Natural killer cell treated with Interleukin-12 subunit alpha and Interleukin-12 subunit beta and Interleukin-15 and Interleukin-18, amount 100 ng/mL, for 72 hours (primary cell): ENCODE measurements at regions not wholly inside any gene's neighbourhood (a gene's known extent, or its start where the extent isn't known, plus 50 kb on each side); places are given as distances from the start of the nearest gene placed in this dataset.
"Not testable (repeated sequence)": the region's sequence is repeated elsewhere in the genome, so short reads cannot be mapped to it uniquely, and the experiment has no call there.

Experiments used
- ATAC-seq, 2 donors: fragments of 150-1000 bp; cut with Tn5 transposase in 1 of 2; sonication (Bioruptor Pico), chemical (Tn5 transposase) in 1 of 2; 2 replicates each; pipeline ENCODE4 v1.10.0; 2021
- DNase-seq: peaks from one replicate; pipeline ENCODE4 v3.0.0; 2022; ENCODE audit warnings: low spot score
- H3K27ac Mint-ChIP-seq, 2 donors: 1 replicate in 1 of 2; 2 replicates in 1 of 2; pipeline ENCODE4 v1.8.0; 2022; ENCODE audit warnings: mixed read lengths in 2 of 2, mild to moderate bottlenecking in 1 of 2, moderate library complexity in 1 of 2
- H3K27me3 Mint-ChIP-seq, 2 donors: 1 replicate in 1 of 2; 2 replicates in 1 of 2; pipeline ENCODE4 v1.8.0; 2022; ENCODE audit warnings: mixed read lengths in 2 of 2
- H3K36me3 Mint-ChIP-seq: one replicate; pipeline ENCODE4 v1.8.0; 2022; ENCODE audit warnings: mixed read lengths
- H3K4me1 Mint-ChIP-seq, 2 donors: 1 replicate in 1 of 2; 2 replicates in 1 of 2; pipeline ENCODE4 v1.8.0; 2022; ENCODE audit warnings: low read depth in 2 of 2, mixed read lengths in 2 of 2, mild to moderate bottlenecking in 1 of 2
- H3K4me3 Mint-ChIP-seq: one replicate; pipeline ENCODE4 v1.8.0; 2022; ENCODE audit warnings: mixed read lengths
- H3K9me3 Mint-ChIP-seq: 2 replicates; pipeline ENCODE4 v1.8.0; 2022; ENCODE audit warnings: mixed read lengths

DNA sequence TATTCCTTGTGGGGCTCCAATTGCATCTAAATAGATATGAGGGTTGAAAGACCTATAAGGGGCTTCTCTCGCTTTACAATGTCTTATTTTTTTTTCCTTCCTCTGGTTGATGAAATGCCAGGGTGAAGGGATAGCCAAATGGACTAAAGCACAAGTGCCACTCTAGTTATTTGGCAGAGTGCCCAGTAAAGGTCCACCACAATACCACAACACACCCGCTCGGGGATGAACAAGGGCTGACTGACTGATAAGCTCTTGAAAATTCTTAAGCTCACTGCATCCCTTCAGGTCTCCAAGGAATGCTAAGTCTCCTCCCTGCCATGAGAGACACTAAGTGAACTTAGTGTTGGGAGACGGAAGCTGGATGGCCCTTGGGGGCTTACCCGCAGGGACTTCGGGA lies 121.0 kb upstream of the CCNG1 start:
- not testable (repeated sequence) for H3K9me3 Mint-ChIP-seq, H3K4me3 Mint-ChIP-seq, H3K27me3 Mint-ChIP-seq, H3K27ac Mint-ChIP-seq, H3K36me3 Mint-ChIP-seq, ATAC-seq, H3K4me1 Mint-ChIP-seq, DNase-seq

DNA sequence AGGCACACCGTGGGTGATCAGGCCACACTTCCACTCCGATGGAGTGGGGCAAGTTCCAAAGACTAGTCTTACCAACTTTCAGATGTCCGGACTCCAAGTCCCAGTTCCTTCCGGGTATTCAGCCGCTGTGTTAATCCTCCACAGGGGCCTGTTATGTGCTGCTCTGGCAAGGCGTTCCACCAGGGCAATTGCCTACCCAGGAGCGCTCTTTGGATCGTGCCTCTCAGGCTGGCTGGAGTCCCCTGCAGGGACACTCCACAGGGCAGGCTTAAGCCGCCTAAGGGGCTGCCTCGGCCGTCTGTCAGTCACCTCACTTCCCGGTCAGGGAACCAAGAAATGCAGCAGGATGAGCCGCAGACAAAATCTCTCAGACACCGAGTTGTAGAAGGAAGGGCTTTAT lies 118.7 kb upstream of the CCNG1 start:
- no peak overlapping the region for H3K27ac Mint-ChIP-seq
- DNase-seq (no peak), ATAC-seq (no peak)
- no peaks in the 10 kb centered on the region for H3K4me1 Mint-ChIP-seq
- H3K36me3 Mint-ChIP-seq, result no peaks in the 10 kb centered on the region
- H3K4me3 Mint-ChIP-seq, result no peak overlapping the region
- H3K9me3 Mint-ChIP-seq, result peaks cover 3% of the 10 kb centered on the region
- H3K27me3 Mint-ChIP-seq, result no peaks in the 10 kb centered on the region

DNA sequence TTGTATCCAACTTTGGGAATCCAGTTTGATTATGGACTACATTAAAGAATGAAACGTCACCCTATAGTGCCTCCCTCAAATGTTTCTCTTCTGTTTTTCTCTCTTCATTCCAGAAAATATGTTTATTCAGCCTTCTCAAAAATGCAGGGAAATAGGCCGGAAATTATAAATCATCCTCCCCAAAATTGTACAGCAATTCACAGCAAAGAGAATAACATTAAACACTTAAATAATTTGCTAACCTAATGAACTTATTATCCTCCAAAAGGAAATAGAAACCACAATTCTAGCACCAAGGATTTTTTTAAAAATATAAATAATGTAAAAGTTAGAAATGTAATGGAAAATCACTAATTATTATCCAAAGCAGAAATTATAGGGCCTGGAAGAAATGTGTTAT lies 115.9 kb upstream of the CCNG1 start:
- Mint-ChIP-seq H3K27me3 (no peaks in the 10 kb centered on the region), H3K27ac (no peak overlapping the region), H3K9me3 (peaks cover 3% of the 10 kb centered on the region), H3K4me1 (no peaks in the 10 kb centered on the region), H3K36me3 (no peaks in the 10 kb centered on the region), H3K4me3 (no peak overlapping the region)
- DNase-seq, result no peak
- ATAC-seq, result no peak

DNA sequence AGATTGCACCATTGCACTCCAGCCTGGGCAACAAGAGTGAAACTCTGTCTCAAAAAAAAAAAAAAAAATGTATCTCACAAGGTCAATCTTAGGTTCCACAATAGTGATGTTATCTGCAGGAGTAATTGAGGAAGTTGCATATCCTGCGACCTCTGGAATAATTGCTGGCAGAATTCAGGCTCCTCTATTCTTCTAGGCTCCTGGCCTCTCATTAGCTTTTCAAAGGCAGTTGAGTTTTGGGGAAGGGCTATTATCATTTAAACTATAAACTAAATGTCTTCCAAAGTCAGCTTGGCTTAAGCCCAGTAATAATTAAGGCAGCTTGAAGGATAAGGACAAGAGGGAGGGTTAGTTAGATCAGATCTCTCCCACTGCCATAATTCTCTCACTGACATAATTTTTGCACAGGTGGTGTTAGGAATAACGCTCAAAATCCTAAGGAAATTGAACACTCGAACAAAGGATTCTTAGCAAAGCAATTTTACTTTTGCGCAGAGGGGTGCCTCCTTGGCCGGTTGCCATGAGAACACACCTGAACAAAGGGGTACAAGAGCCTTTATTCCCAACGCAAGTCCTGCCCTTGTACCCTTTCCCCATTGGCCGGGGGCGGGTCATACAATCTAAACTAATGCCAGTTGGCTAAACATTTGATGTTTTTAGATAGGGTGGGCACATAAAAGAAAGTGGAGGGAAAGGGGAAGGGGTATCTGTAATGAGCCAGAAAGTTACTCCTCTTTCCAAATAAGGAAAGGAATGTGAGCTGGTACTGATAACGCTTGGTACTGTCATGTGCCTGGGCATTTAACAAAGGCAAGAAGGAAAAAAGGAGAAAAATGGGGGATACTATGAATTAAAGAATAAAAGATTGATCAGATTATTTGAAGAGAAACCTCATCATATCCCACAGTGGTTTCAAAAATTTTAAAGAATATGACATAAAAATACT lies 106.4 kb upstream of the CCNG1 start:
- no peak overlapping the region for H3K4me3 Mint-ChIP-seq
- H3K4me1 Mint-ChIP-seq, result no peaks in the 10 kb centered on the region
- no peaks in the 10 kb centered on the region for H3K36me3 Mint-ChIP-seq
- H3K9me3 Mint-ChIP-seq, result peaks cover 3% of the 10 kb centered on the region
- peaks cover 2 to 25% of the 10 kb centered on the region in 2 donors for H3K27me3 Mint-ChIP-seq
- DNase-seq, result no peak
- no peak for ATAC-seq
- no peak overlapping the region for H3K27ac Mint-ChIP-seq

DNA sequence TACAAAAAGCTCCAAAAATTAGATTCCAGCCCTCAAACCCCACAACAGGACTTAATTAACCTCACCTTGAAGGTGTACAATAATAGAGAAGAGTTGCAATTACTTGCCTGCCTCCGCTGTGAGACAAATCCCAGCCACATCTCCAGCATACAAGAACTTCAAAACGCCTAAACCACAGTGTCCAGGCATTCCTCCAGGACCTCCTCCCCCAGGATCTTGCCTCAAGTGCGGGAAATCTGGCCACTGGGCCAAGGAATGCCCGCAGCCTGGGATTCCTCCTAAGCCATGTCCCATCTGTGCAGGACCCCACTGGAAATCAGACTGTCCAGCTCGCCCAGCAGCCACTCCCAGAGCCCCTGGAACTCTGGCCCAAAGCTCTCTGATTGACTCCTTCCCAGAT lies 101.3 kb upstream of the CCNG1 start:
- not testable (repeated sequence) for DNase-seq, H3K4me1 Mint-ChIP-seq, H3K27ac Mint-ChIP-seq, H3K36me3 Mint-ChIP-seq, ATAC-seq, H3K9me3 Mint-ChIP-seq, H3K4me3 Mint-ChIP-seq
- peaks cover 2 to 17% of the 10 kb centered on the region in 2 donors for H3K27me3 Mint-ChIP-seq

DNA sequence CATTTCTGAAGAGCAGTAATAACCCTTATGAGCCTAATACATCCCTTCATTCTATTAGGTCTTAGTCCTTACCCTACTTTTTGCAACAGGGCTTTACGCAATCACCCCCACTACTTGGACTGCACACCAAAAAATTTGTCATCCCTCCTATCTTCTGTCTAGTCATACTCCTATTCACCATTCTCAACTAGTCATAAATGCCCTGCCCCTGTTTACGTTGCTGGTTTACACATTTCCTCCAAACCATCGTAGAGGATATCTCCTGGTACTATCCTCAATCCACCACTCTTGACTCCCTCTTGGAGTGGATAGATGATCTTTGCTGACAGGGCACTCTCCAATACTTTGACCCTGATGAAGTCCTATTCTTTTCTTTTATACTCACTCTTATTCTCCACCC lies 98.2 kb upstream of the CCNG1 start:
- ATAC-seq (no peak), DNase-seq (no peak)
- H3K36me3 Mint-ChIP-seq, result no peaks in the 10 kb centered on the region
- peaks cover 2 to 17% of the 10 kb centered on the region in 2 donors for H3K27me3 Mint-ChIP-seq
- no peak overlapping the region for H3K27ac Mint-ChIP-seq
- peaks cover 3% of the 10 kb centered on the region for H3K9me3 Mint-ChIP-seq
- H3K4me1 Mint-ChIP-seq, result no peaks in the 10 kb centered on the region
- no peak overlapping the region for H3K4me3 Mint-ChIP-seq

DNA sequence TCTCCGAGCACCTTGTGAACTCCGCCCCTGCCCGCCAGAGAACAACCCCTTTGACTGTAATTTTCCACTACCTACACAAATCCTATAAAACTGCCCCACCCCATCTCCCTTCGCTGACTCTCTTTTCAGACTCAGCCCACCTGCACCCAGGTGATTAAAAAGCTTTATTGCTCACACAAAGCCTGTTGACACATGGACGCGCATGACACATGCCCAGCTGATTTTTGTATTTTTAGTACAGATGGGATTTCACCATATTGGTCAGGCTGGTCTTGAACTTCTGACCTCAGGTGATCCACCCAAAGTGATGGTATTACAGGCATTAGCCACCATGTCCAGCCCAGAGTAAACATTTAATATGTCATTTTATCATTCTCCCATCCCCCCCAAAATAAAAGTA lies 97.0 kb upstream of the CCNG1 start:
- not testable (repeated sequence) for DNase-seq, H3K4me1 Mint-ChIP-seq, H3K27ac Mint-ChIP-seq, ATAC-seq, H3K36me3 Mint-ChIP-seq, H3K4me3 Mint-ChIP-seq, H3K9me3 Mint-ChIP-seq
- H3K27me3 Mint-ChIP-seq, result peaks cover 0 to 14% of the 10 kb centered on the region in 2 donors

DNA sequence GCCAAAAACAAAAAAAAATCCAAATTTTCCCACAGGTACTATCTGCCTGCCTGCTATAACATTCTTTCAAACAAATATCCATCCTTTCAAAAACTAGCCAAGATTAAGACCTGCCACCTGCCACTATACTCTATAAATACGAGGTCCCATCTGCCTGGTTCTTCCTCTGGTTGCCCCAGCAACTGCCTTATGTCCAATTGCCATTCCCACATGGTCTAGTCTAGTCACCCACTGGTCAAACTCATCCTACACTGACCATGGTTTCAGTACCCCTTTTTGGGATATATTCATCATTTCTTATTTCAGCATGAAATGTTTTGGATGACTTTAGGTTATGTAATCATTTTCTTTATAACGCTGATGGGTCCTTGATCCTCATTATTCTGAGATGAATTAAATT lies 95.1 kb upstream of the CCNG1 start:
- Mint-ChIP-seq H3K9me3 (no peaks in the 10 kb centered on the region), H3K27me3 (peaks cover 0 to 16% of the 10 kb centered on the region in 2 donors), H3K36me3 (no peaks in the 10 kb centered on the region), H3K4me1 (no peaks in the 10 kb centered on the region), H3K27ac (no peak overlapping the region), H3K4me3 (no peak overlapping the region)
- ATAC-seq, result no peak
- no peak for DNase-seq

DNA sequence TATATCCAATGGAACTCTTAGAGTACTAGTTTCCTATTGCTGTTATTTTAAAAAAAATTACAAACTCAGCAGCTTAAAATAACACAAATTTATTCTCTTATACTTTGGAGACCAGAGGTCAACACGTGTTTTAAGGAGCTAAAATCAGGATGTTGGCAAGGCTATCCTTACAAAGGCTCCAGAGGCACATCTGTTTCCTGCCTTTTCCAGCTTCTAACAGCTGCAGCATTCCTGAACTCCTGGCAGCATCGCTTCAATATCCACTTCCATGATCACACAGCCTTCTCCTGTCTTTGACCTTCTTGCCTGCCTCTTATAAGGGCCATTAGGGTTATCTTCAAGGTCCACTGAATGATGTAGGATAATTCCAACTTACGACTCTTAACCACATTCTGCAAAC lies 92.2 kb upstream of the CCNG1 start:
- Mint-ChIP-seq H3K36me3 (no peaks in the 10 kb centered on the region), H3K4me1 (no peaks in the 10 kb centered on the region), H3K27ac (no peak overlapping the region), H3K4me3 (no peak overlapping the region), H3K9me3 (no peaks in the 10 kb centered on the region), H3K27me3 (peaks cover 0 to 16% of the 10 kb centered on the region in 2 donors)
- ATAC-seq, result no peak
- DNase-seq, result no peak

DNA sequence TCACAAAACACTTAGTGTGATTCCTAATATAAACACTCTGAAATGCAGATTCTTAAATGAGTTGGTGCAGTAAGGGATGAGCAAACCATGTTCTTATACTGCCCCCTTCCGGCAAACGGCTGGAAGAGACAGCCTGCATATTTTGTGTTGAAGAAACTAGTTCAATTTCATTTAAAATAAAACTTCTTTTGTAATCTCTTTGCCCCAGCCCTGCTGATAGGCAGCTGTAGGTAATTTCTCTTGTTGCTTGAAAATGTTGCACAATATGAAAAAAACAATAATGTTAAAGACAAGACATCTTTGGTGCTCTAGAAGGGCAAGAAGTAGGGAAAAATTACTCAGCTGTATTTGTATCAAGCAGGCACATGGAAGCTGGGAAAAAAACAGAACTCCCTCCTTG lies 89.7 kb upstream of the CCNG1 start:
- no peaks in the 10 kb centered on the region for H3K9me3 Mint-ChIP-seq
- no peak overlapping the region for H3K27ac Mint-ChIP-seq
- ATAC-seq (no peak), DNase-seq (no peak)
- H3K27me3 Mint-ChIP-seq, result peaks cover 4 to 29% of the 10 kb centered on the region in 2 donors
- H3K4me3 Mint-ChIP-seq, result no peak overlapping the region
- no peaks in the 10 kb centered on the region for H3K4me1 Mint-ChIP-seq
- H3K36me3 Mint-ChIP-seq, result no peaks in the 10 kb centered on the region

DNA sequence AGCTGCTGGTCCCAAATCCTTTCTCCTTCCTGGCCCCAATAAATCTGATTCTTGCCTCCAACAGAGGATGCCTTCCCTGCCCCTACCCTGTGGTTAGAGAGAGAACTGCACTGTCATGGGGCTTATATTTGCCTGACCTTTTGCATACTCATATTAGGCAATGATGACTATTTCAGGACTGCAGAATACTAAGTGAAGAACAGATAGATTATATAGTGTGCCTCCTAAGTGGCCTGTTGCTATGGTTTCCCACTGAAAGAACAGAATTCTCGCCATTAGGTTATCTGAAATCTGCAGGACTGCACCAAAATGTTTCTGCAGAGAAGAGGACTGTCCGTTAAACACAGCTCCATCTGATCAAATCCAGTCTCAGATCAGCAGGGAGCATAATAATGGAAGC lies 87.3 kb upstream of the CCNG1 start:
- Mint-ChIP-seq H3K27ac (no peak overlapping the region), H3K9me3 (no peaks in the 10 kb centered on the region), H3K4me1 (no peaks in the 10 kb centered on the region), H3K27me3 (peaks cover 6 to 25% of the 10 kb centered on the region in 2 donors), H3K4me3 (no peak overlapping the region), H3K36me3 (no peaks in the 10 kb centered on the region)
- ATAC-seq, result no peak
- DNase-seq, result no peak

DNA sequence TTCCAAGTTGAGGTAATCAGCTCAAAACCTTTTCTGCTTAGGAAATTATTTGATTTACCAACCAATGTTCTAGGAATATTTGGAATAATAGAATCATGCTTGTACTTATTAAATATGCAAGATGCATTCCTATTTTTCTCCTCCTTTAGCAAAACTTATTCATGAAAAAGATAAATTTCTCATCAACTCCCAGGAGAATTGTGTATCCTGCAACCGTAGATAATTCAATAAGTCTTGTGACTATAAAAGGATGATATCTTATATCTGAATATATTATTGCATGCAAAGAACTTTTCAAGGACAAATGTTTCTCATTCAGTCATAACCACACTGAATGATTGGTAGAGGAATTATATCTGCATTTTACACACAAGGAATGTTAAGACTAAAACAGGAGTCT lies 84.9 kb upstream of the CCNG1 start:
- DNase-seq, result no peak
- Mint-ChIP-seq H3K9me3 (no peaks in the 10 kb centered on the region), H3K36me3 (no peaks in the 10 kb centered on the region), H3K27ac (no peak overlapping the region), H3K4me3 (no peak overlapping the region), H3K27me3 (peaks cover 6 to 13% of the 10 kb centered on the region in 2 donors), H3K4me1 (no peaks in the 10 kb centered on the region)
- no peak for ATAC-seq

DNA sequence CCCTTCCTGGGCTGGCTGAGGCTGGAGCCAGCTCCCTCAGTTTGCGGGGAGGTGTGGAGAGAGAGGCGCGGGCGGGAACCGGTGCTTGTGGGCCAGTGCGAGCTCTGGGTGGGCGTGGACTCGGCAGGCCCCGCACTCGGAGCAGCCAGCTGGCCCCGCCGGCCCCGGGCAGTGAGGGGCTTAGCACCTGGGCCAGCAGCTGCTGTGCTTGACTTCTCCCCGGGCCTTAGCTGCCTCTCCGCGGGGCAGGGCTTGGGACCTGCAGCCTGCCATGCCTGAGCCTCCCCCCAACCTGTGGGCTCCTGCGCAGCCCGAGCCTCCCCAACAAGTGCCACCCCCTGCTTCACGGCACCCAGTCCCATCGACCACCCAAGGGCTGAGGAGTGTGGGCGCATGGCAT lies 81.6 kb upstream of the CCNG1 start:
- DNase-seq, H3K9me3 Mint-ChIP-seq, H3K4me3 Mint-ChIP-seq, H3K36me3 Mint-ChIP-seq, ATAC-seq, H3K4me1 Mint-ChIP-seq, H3K27ac Mint-ChIP-seq: not testable (repeated sequence)
- peaks cover 2 to 23% of the 10 kb centered on the region in 2 donors for H3K27me3 Mint-ChIP-seq

DNA sequence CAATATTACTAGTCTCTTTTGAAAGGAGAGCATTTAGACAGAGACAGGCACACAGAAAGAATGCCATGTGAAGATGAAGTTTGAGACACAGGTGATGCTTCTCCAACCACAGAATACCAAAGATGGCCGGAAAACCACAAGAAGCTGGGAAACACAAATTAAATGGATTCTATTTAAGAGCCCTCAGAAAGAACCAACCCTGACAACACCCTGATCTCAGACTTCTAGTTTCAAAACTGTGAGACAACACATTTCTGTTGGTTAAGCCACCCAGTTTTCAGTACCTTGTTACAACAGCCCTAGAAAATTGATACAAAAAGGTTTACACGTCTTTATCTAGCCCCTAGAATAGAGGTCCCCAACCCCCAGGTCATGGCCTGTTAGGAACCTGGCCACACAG lies 79.8 kb upstream of the CCNG1 start:
- H3K9me3 Mint-ChIP-seq, result no peaks in the 10 kb centered on the region
- H3K27ac Mint-ChIP-seq, result no peak overlapping the region
- H3K36me3 Mint-ChIP-seq, result no peaks in the 10 kb centered on the region
- no peak overlapping the region for H3K4me3 Mint-ChIP-seq
- H3K27me3 Mint-ChIP-seq, result peaks cover 4 to 19% of the 10 kb centered on the region in 2 donors
- no peak for DNase-seq
- no peaks in the 10 kb centered on the region for H3K4me1 Mint-ChIP-seq
- no peak for ATAC-seq

DNA sequence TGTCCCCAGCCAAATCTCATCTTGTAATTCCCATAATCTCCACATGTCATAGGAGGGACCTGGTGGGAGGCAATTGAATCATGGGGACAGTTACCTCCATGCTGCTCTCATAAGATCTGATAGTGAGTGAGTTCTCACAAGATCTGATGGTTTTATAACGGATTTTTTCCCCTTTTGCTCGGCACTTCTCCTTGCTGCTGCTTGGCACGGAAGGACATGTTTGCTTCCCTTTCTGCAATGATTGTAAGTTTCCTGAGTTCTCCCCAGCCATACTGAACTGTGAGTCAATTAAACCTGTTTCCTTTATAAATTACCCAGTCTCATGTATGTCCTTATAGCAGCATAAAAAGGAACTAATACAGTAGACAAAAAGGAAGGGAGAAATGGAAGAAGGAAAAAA lies 76.7 kb upstream of the CCNG1 start:
- Mint-ChIP-seq H3K4me1 (no peaks in the 10 kb centered on the region), H3K27ac (no peak overlapping the region), H3K36me3 (peaks cover 2% of the 10 kb centered on the region), H3K27me3 (peaks cover 2 to 36% of the 10 kb centered on the region in 2 donors), H3K9me3 (no peaks in the 10 kb centered on the region), H3K4me3 (no peak overlapping the region)
- ATAC-seq (no peak), DNase-seq (no peak)
